GM19467 (cell line): ENCODE measurements at regions not wholly inside any gene's neighbourhood (a gene's known extent, or its start where the extent isn't known, plus 50 kb on each side); places are given as distances from the start of the nearest gene placed in this dataset.
A peak's percentile ranks its signal among the peaks of the same experiment; 100 is the strongest.

Source experiments
- ATAC-seq: cut with Tn5 transposase; IDR thresholded peaks from one replicate; pipeline ENCODE4 v1.9.1; 2021; ENCODE audit warnings: mild to moderate bottlenecking, moderate library complexity; ENCODE audit not compliant: unreplicated experiment

GRCh38 chr4:15130441-15130840, 128.2 kb downstream of the CPEB2 start:
- no peak for ATAC-seq

- ATAC-seq = no peak
Measured at GRCh38 chr4:15131551-15131950, 129.3 kb downstream of the CPEB2 start.

- ATAC-seq = no peak
Measured at GRCh38 chr4:15132739-15133138, 130.5 kb downstream of the CPEB2 start.

- no peak for ATAC-seq
Measured at GRCh38 chr4:15139599-15139998, 137.3 kb downstream of the CPEB2 start.

GRCh38 chr4:15142201-15142600, 139.9 kb downstream of the CPEB2 start:
- no peak for ATAC-seq

- no peak for ATAC-seq
Measured at GRCh38 chr4:15143551-15143950, 141.3 kb downstream of the CPEB2 start.

GRCh38 chr4:15144249-15144966, 142.1 kb downstream of the CPEB2 start:
- ATAC-seq = no peak

GRCh38 chr4:15144967-15145295, 142.7 kb downstream of the CPEB2 start:
- ATAC-seq = no peak

- no peak for ATAC-seq
Measured at GRCh38 chr4:15145709-15146108, 143.4 kb downstream of the CPEB2 start.

GRCh38 chr4:15147714-15148113, 145.4 kb downstream of the CPEB2 start:
- ATAC-seq = no peak

- ATAC-seq = no peak
Measured at GRCh38 chr4:15148199-15148598, 145.9 kb downstream of the CPEB2 start.

- ATAC-seq = no peak
Measured at GRCh38 chr4:15148691-15149090, 146.4 kb downstream of the CPEB2 start.

- peak; percentile 46 for ATAC-seq
Measured at GRCh38 chr4:15149234-15149838, 147.1 kb downstream of the CPEB2 start.

GRCh38 chr4:15149839-15150592, 147.7 kb downstream of the CPEB2 start:
- peak; percentile 74 for ATAC-seq

- ATAC-seq = no peak
Measured at GRCh38 chr4:15150631-15151030, 148.3 kb downstream of the CPEB2 start.

- ATAC-seq = no peak
Measured at GRCh38 chr4:15151033-15151432, 148.8 kb downstream of the CPEB2 start.

- no peak for ATAC-seq
Measured at GRCh38 chr4:15153662-15154061, 151.4 kb downstream of the CPEB2 start.

GRCh38 chr4:15158406-15159091, 156.3 kb downstream of the CPEB2 start:
- ATAC-seq = no peak

GRCh38 chr4:15159477-15160019, 157.3 kb downstream of the CPEB2 start:
- ATAC-seq = no peak

- ATAC-seq = no peak
Measured at GRCh38 chr4:15161439-15161838, 159.2 kb downstream of the CPEB2 start.

- ATAC-seq = no peak
Measured at GRCh38 chr4:15162046-15162445, 159.8 kb downstream of the CPEB2 start.
